Inferior parietal cortex (tissue), 1 donor: ENCODE measurements at regions not wholly inside any gene's neighbourhood (a gene's known extent, or its start where the extent isn't known, plus 50 kb on each side); places are given as distances from the start of the nearest gene placed in this dataset.
"Not testable (repeated sequence)": the region's sequence is repeated elsewhere in the genome, so short reads cannot be mapped to it uniquely, and the experiment has no call there.

ENCODE experiments used
- DNase-seq: peaks from one replicate; pipeline ENCODE4 v3.0.0-alpha.2; 2016; ENCODE audit errors: extremely low spot score

GRCh38 chr3:192038726-192039125 is 577.8 kb downstream of the PYDC2 start:
- DNase-seq = no peak

- no peak for DNase-seq
Observed at GRCh38 chr3:192039593-192039992, 578.6 kb downstream of the PYDC2 start.

- DNase-seq = no peak
Observed at GRCh38 chr3:192040282-192041043, 579.5 kb downstream of the PYDC2 start.

- DNase-seq = no peak
Observed at GRCh38 chr3:192042116-192042515, 581.2 kb downstream of the PYDC2 start.

- no peak for DNase-seq
Observed at GRCh38 chr3:192054881-192055280, 593.9 kb downstream of the PYDC2 start.

GRCh38 chr3:192055946-192056345 is 595.0 kb downstream of the PYDC2 start:
- no peak for DNase-seq

GRCh38 chr3:192057261-192057660 is 596.3 kb downstream of the PYDC2 start:
- DNase-seq = no peak

GRCh38 chr3:192060160-192060781 is 599.3 kb downstream of the PYDC2 start:
- DNase-seq = no peak

- no peak for DNase-seq
Observed at GRCh38 chr3:192061426-192061825, 600.5 kb downstream of the PYDC2 start.

GRCh38 chr3:192062186-192062585 is 601.2 kb downstream of the PYDC2 start:
- no peak for DNase-seq

- DNase-seq = no peak
Observed at GRCh38 chr3:192063570-192063969, 602.6 kb downstream of the PYDC2 start.

- DNase-seq = no peak
Observed at GRCh38 chr3:192064959-192065358, 604.0 kb downstream of the PYDC2 start.

GRCh38 chr3:192066253-192066652 is 605.3 kb downstream of the PYDC2 start:
- DNase-seq = not testable (repeated sequence)

- no peak for DNase-seq
Observed at GRCh38 chr3:192068464-192069254, 607.7 kb downstream of the PYDC2 start.

- DNase-seq = no peak
Observed at GRCh38 chr3:192077795-192078497, 617.0 kb downstream of the PYDC2 start.

GRCh38 chr3:192079098-192079497 is 618.1 kb downstream of the PYDC2 start:
- DNase-seq = no peak

GRCh38 chr3:192080336-192080735 is 619.4 kb downstream of the PYDC2 start:
- no peak for DNase-seq

- no peak for DNase-seq
Observed at GRCh38 chr3:192082730-192083660, 622.0 kb downstream of the PYDC2 start.
